PC-3 (cell line): ENCODE measurements at regions not wholly inside any gene's neighbourhood (a gene's known extent, or its start where the extent isn't known, plus 50 kb on each side); places are given as distances from the start of the nearest gene placed in this dataset.

ENCODE experiments used
- ATAC-seq: fragments of 200-7000 bp; cut with Tn5 transposase; 2 replicates; pipeline ENCODE4 v1.9.1; 2020; ENCODE audit warnings: mild to moderate bottlenecking, moderate library complexity
- BruUV-seq: library from RNA; stranded (reverse); fragments of 400-500 nt; replicated peaks from 2 replicates; lab custom pipeline; 2021; lab: Mats Ljungman, UMichigan
- CTCF ChIA-PET: fragments of 300-600 bp; sonication (Branson Sonifier 250); formaldehyde crosslinking; loops from one replicate; lab custom pipeline; 2022; ENCODE audit warnings: antibody characterized with exemption; lab: Charles Lee
- POLR2A ChIA-PET: fragments of 300-600 bp; sonication (Branson Sonifier 250); formaldehyde crosslinking; loops from one replicate; lab custom pipeline; 2022; ENCODE audit warnings: antibody characterized with exemption; ENCODE audit not compliant: unreplicated experiment; lab: Charles Lee
- DNase-seq: peaks from one replicate; pipeline ENCODE4 v3.0.0-alpha.2; 2015
- H2AFZ ChIP-seq: fragments of 300-600 bp; sonication (generic); 2 replicates; pipeline ENCODE4 v1.6.0; 2016; ENCODE audit warnings: antibody characterized with exemption, low read length
- H3F3A ChIP-seq: fragments of 300-600 bp; sonication (generic); one replicate; pipeline ENCODE4 v1.6.0; 2017; ENCODE audit warnings: antibody characterized with exemption, low read length, control low read depth, mild to moderate bottlenecking; ENCODE audit not compliant: unreplicated experiment
- H3K27ac ChIP-seq: fragments of 300-600 bp; sonication (generic); 2 replicates; pipeline ENCODE4 v1.5.1; 2016; ENCODE audit warnings: mild to moderate bottlenecking, low read length
- H3K27me3 ChIP-seq: fragments of 300-600 bp; sonication (generic); 2 replicates; pipeline ENCODE4 v1.6.1; 2016; ENCODE audit warnings: low read length, mixed read lengths
- H3K36me3 ChIP-seq: fragments of 300-600 bp; sonication (generic); 2 replicates; pipeline ENCODE4 v1.6.1; 2016; ENCODE audit warnings: low read depth, mixed run types, low read length, mixed read lengths
- H3K4me1 ChIP-seq: fragments of 300-600 bp; sonication (generic); 2 replicates; pipeline ENCODE4 v1.5.1; 2016; ENCODE audit warnings: low read length; ENCODE audit not compliant: insufficient read depth
- H3K4me2 ChIP-seq: fragments of 300-600 bp; sonication (generic); 2 replicates; pipeline ENCODE4 v1.6.0; 2016; ENCODE audit warnings: low read length
- H3K4me3 ChIP-seq: fragments of 300-600 bp; sonication (generic); 2 replicates; pipeline ENCODE4 v1.5.1; 2016; ENCODE audit warnings: mild to moderate bottlenecking, low read length, mixed read lengths
- H3K79me2 ChIP-seq: fragments of 300-600 bp; sonication (generic); 2 replicates; pipeline ENCODE4 v1.6.1; 2017; ENCODE audit warnings: low read length, mixed read lengths
- H3K9ac ChIP-seq: fragments of 300-600 bp; sonication (generic); 2 replicates; pipeline ENCODE4 v1.6.0; 2016; ENCODE audit warnings: mild to moderate bottlenecking, low read length
- H3K9me2 ChIP-seq: fragments of 300-600 bp; sonication (generic); replicated peaks from 2 replicates; pipeline ENCODE4 v1.6.1; 2016; ENCODE audit warnings: mixed run types, low read length, mixed read lengths
- H3K9me3 ChIP-seq: fragments of 300-600 bp; sonication (generic); 2 replicates; pipeline ENCODE4 v1.6.1; 2016; ENCODE audit warnings: low read length, mixed read lengths
- H4K20me1 ChIP-seq: fragments of 300-600 bp; sonication (generic); 2 replicates; pipeline ENCODE4 v1.6.1; 2016; ENCODE audit warnings: low read length, mixed read lengths
- CTCF ChIP-seq: fragments of 300-600 bp; sonication (generic); conservative IDR thresholded peaks from 2 replicates; pipeline ENCODE4 v1.5.1; 2017; ENCODE audit warnings: antibody characterized with exemption, low read depth, mild to moderate bottlenecking, low read length
- EZH2 ChIP-seq: fragments of 300-600 bp; sonication (generic); IDR thresholded peaks from one replicate; pipeline ENCODE4 v1.6.1; 2017; ENCODE audit warnings: antibody characterized with exemption, mild to moderate bottlenecking, low read length; ENCODE audit not compliant: unreplicated experiment
- EZH2phosphoT487 ChIP-seq: fragments of 300-600 bp; sonication (generic); IDR thresholded peaks from 2 replicates; pipeline ENCODE4 v1.6.1; 2018; ENCODE audit warnings: mild to moderate bottlenecking, antibody characterized with exemption, low read length, borderline replicate concordance
- intact Hi-C: fragments of 100-400 bp; cut with micrococcal nuclease; formaldehyde crosslinking; loops from 2 replicates; pipeline ENCODE4 v1.9.0; 2023

- Histone ChIP-seq H3K9me2 (no peaks in the 10 kb centered on the region), H3K36me3 (no peaks in the 10 kb centered on the region), H3K27me3 (peaks cover 3% of the 10 kb centered on the region; the same call in 1 of the 2 replicates), H2AFZ (no peak overlapping the region), H3K9ac (no peak overlapping the region), H3K4me2 (no peak overlapping the region), H3K9me3 (no peaks in the 10 kb centered on the region), H3K4me1 (no peaks in the 10 kb centered on the region), H4K20me1 (no peaks in the 10 kb centered on the region), H3K79me2 (no peaks in the 10 kb centered on the region), H3K27ac (no peak overlapping the region), H3K4me3 (no peak overlapping the region), H3F3A (no peaks in the 10 kb centered on the region)
- POLR2A ChIA-PET = no interaction called here
- TF ChIP-seq CTCF (no peak), EZH2 (no peak), EZH2phosphoT487 (no peak)
- CTCF ChIA-PET = no interaction called here
- DNase-seq (no peak), ATAC-seq (no peak)
- BruUV-seq = no TSS peak
- intact Hi-C loops = no loop called here
These were observed 209.2 kb downstream of the KCTD12 start for GRCh38 chr13:76677043-76677442.

GRCh38 chr13:76672420-76672819, 213.8 kb downstream of the KCTD12 start:
- H3K79me2 ChIP-seq = no peaks in the 10 kb centered on the region
- ATAC-seq = peak; percentile 66
- no peak overlapping the region for H3K4me2 ChIP-seq
- no peak overlapping the region for H3K4me3 ChIP-seq
- TF ChIP-seq EZH2phosphoT487 = no peak
- TF ChIP-seq EZH2 = no peak
- H4K20me1 ChIP-seq = no peaks in the 10 kb centered on the region
- ChIA-PET CTCF (no interaction called here), POLR2A (no interaction called here)
- no peaks in the 10 kb centered on the region for H3K9me2 ChIP-seq
- no peaks in the 10 kb centered on the region for H3F3A ChIP-seq
- intact Hi-C loops = loop anchor here (5.0 kb wide), 1 partner anchor 125 kb away; no protein-coding TSS in a partner anchor
- no peak overlapping the region for H3K9ac ChIP-seq
- H3K27ac ChIP-seq = no peak overlapping the region
- H2AFZ ChIP-seq = no peak overlapping the region
- BruUV-seq = no TSS peak
- peak; percentile 51 for DNase-seq
- H3K9me3 ChIP-seq = no peaks in the 10 kb centered on the region
- H3K27me3 ChIP-seq = no peaks in the 10 kb centered on the region
- no peaks in the 10 kb centered on the region for H3K36me3 ChIP-seq
- H3K4me1 ChIP-seq = no peaks in the 10 kb centered on the region

- ChIA-PET POLR2A (interaction anchor here (1.2 kb wide), 1 partner anchor 216 kb away, joined by 6 read pairs; no protein-coding TSS in a partner anchor), CTCF (interaction anchor here (0.6 to 2.0 kb wide), 2 partner anchors 217 to 333 kb away, joined by 4 to 9 read pairs; no protein-coding TSS in a partner anchor)
- no peaks in the 10 kb centered on the region for H3K36me3 ChIP-seq
- H3K4me2 ChIP-seq = no peak overlapping the region
- no peaks in the 10 kb centered on the region for H3K9me2 ChIP-seq
- H3F3A ChIP-seq = no peaks in the 10 kb centered on the region
- TF ChIP-seq EZH2phosphoT487 = no peak
- no peak for TF ChIP-seq CTCF
- TF ChIP-seq EZH2 = no peak
- no peak overlapping the region for H3K9ac ChIP-seq
- H3K79me2 ChIP-seq = no peaks in the 10 kb centered on the region
- BruUV-seq = no TSS peak
- no peaks in the 10 kb centered on the region for H4K20me1 ChIP-seq
- H3K4me3 ChIP-seq = no peak overlapping the region
- H3K4me1 ChIP-seq = no peaks in the 10 kb centered on the region
- H3K27me3 ChIP-seq = peaks cover 13% of the 10 kb centered on the region; the same call in 1 of the 2 replicates
- DNase-seq = no peak
- no peaks in the 10 kb centered on the region for H3K9me3 ChIP-seq
- ATAC-seq = no peak
- intact Hi-C loops = loop anchor here (5.0 kb wide), 2 partner anchors 154 to 796 kb away; no protein-coding TSS in a partner anchor
- H3K27ac ChIP-seq = no peak overlapping the region
- no peak overlapping the region for H2AFZ ChIP-seq
These were observed 217.5 kb downstream of the KCTD12 start for GRCh38 chr13:76668716-76669115.
